NCI-H226 (cell line): ENCODE measurements at regions not wholly inside any gene's neighbourhood (a gene's known extent, or its start where the extent isn't known, plus 50 kb on each side); places are given as distances from the start of the nearest gene placed in this dataset.

Source experiments
- DNase-seq: peaks from one replicate; pipeline ENCODE4 v3.0.0-alpha.2; 2015

DNA sequence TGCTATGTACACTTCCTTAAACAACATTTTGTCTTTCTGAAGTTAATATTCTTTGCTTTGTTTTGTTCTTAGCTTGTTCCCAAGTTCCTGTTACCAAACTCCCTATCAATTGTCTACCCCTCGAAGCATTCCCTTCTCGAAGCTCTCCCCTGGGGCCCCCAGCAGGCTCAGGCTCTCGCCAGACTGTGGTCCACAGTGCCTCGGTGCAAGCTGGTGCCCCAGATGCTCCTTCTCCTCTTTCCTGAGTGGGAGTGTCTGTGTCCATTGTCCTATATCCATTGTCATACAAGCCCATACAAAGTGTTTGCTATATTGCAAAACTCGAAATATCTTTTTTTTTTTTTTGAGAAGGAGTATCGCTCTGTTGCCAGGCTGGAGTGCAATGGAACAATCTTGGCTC lies 51.7 kb upstream of the RTL6 start:
- DNase-seq = no peak

- DNase-seq = no peak
Observed at GRCh38 chr22:44548981-44549380, 50.9 kb upstream of the RTL6 start.
